Type B pancreatic cell (in vitro differentiated cells): ENCODE measurements at regions not wholly inside any gene's neighbourhood (a gene's known extent, or its start where the extent isn't known, plus 50 kb on each side); places are given as distances from the start of the nearest gene placed in this dataset.

Experiments used
- DNase-seq: peaks from one replicate; pipeline ENCODE4 v3.0.0; 2021; ENCODE audit warnings: mixed read lengths; ENCODE audit not compliant: unreplicated experiment; ENCODE audit errors: extremely low spot score
- H3K27ac Mint-ChIP-seq: 2 replicates; pipeline ENCODE4 v1.8.0; 2021; ENCODE audit warnings: mild to moderate bottlenecking, mixed read lengths
- H3K27me3 Mint-ChIP-seq: 2 replicates; pipeline ENCODE4 v1.8.0; 2021; ENCODE audit warnings: mixed read lengths
- H3K36me3 Mint-ChIP-seq: 2 replicates; pipeline ENCODE4 v1.8.0; 2021; ENCODE audit warnings: mixed read lengths
- H3K4me1 Mint-ChIP-seq: one replicate; pipeline ENCODE4 v1.8.0; 2021; ENCODE audit warnings: mixed read lengths; ENCODE audit not compliant: unreplicated experiment
- H3K4me3 Mint-ChIP-seq: 2 replicates; pipeline ENCODE4 v1.8.0; 2021; ENCODE audit warnings: mild to moderate bottlenecking, mixed read lengths
- H3K9me3 Mint-ChIP-seq: 2 replicates; pipeline ENCODE4 v1.8.0; 2021; ENCODE audit warnings: mixed read lengths
- TF ChIP-seq, protein P1 (sequence below): fragments of 200-600 bp; sonication (generic); conservative IDR thresholded peaks from 2 replicates; pipeline ENCODE4 v1.5.0; 2021; ENCODE audit warnings: antibody characterized with exemption, mild to moderate bottlenecking

GRCh38 chr20:4613184-4613583 is 73.1 kb upstream of the PRNP start:
- no peaks in the 10 kb centered on the region for H3K9me3 Mint-ChIP-seq
- H3K27ac Mint-ChIP-seq, result peak overlapping the region; percentile 53
- H3K36me3 Mint-ChIP-seq, result no peaks in the 10 kb centered on the region
- TF ChIP-seq, protein P1, sequence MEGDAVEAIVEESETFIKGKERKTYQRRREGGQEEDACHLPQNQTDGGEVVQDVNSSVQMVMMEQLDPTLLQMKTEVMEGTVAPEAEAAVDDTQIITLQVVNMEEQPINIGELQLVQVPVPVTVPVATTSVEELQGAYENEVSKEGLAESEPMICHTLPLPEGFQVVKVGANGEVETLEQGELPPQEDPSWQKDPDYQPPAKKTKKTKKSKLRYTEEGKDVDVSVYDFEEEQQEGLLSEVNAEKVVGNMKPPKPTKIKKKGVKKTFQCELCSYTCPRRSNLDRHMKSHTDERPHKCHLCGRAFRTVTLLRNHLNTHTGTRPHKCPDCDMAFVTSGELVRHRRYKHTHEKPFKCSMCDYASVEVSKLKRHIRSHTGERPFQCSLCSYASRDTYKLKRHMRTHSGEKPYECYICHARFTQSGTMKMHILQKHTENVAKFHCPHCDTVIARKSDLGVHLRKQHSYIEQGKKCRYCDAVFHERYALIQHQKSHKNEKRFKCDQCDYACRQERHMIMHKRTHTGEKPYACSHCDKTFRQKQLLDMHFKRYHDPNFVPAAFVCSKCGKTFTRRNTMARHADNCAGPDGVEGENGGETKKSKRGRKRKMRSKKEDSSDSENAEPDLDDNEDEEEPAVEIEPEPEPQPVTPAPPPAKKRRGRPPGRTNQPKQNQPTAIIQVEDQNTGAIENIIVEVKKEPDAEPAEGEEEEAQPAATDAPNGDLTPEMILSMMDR, result no peak
- no peak overlapping the region for H3K4me3 Mint-ChIP-seq
- peaks cover 8% of the 10 kb centered on the region for H3K27me3 Mint-ChIP-seq
- H3K4me1 Mint-ChIP-seq, result peaks cover 11% of the 10 kb centered on the region
- no peak for DNase-seq

DNA sequence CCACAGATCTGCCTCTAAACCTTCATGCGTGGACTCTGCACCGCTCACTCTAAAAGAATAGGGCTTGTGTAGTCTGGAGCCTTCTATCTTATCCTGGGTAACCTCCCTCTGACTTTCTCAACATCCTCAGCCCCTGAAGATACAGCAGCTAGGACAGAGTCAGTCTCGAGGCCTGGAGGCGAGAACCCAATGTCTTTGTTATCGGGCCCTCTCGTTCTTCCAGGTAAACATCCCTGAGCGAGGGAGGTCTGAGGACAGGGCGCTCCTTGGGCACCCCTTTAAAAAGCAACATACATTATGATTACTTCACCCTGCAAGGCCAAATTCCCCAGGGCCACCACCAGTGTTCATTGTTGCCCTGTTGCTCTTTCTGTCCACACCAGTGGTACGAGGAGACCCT is 75.4 kb upstream of the PRNP start:
- H3K36me3 Mint-ChIP-seq, result no peaks in the 10 kb centered on the region
- TF ChIP-seq, protein P1, result no peak
- H3K27me3 Mint-ChIP-seq, result peaks cover 18% of the 10 kb centered on the region

DNA sequence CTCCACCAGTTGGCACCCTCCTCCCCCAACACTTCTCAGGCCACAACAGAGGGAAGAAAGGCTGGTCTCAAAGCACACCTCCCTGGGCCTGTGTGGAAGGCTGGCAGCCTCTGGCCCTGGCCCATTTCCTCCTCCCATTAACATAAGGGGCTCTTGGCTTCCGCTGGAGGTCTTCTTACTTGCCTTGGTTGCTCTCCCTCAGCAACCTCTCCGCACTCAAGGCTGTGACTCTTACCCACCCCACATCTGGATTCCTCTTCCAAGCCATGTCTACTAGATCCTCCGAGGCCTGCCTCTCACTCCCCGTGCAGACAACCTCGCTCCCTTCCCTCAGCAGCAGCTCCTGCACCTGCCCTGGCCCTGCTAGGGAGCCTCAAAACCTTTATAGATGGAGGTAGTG is 76.7 kb upstream of the PRNP start:
- no peak for DNase-seq
- Mint-ChIP-seq H3K27ac (no peak overlapping the region), H3K9me3 (no peaks in the 10 kb centered on the region), H3K4me3 (no peak overlapping the region), H3K36me3 (no peaks in the 10 kb centered on the region), H3K4me1 (peaks cover 14% of the 10 kb centered on the region), H3K27me3 (peaks cover 27% of the 10 kb centered on the region)
- TF ChIP-seq, protein P1, result no peak

More for the DNA sequence above, 75.4 kb upstream of the PRNP start:
- Mint-ChIP-seq H3K27ac (no peak overlapping the region), H3K4me3 (no peak overlapping the region), H3K9me3 (no peaks in the 10 kb centered on the region), H3K4me1 (peaks cover 14% of the 10 kb centered on the region)
- DNase-seq, result no peak

DNA sequence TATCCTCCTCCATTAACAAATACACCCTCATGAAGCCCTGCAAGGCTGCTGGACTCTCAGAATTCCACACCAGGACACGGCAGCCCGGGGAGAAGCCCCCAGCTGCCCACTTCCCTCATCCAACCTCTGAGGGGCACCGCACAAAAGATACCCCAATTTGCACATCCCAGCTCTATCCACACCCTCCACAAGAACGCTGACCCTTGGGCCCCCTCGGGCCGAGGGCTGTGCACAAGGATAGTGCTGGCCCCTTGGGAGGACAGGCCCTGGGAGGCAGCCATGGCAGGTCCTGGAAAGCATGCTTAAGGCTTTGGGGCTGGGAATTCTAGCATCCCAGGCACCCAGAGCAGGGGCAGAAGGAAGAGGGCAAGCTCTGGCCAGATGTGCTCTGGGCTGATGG is 77.4 kb upstream of the PRNP start:
- H3K4me1 Mint-ChIP-seq, result peaks cover 9% of the 10 kb centered on the region
- DNase-seq, result no peak
- no peaks in the 10 kb centered on the region for H3K9me3 Mint-ChIP-seq
- H3K27ac Mint-ChIP-seq, result no peak overlapping the region
- no peaks in the 10 kb centered on the region for H3K36me3 Mint-ChIP-seq
- H3K4me3 Mint-ChIP-seq, result no peak overlapping the region
- TF ChIP-seq, protein P1, result no peak
- peaks cover 28% of the 10 kb centered on the region for H3K27me3 Mint-ChIP-seq

DNA sequence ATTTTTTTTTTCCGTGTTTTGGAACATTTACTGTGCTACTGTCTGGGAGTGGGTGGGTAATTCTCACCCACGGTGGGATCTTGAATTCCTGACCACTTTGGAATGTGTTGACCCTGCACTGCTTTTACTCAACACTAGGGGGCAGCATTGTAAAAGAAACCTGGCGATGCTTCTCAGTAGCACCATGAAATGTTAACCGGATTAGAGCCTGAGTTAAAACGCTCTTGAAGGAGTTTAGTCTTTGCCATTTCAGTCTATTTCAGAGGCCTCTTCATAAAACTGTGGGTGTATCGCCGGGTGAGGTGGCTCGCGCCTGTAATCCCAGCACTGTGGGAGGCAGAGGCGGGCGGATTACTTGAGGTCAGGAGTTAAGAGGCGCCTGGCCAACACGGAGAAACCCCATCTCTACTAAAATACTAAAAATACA is 79.0 kb upstream of the PRNP start:
- TF ChIP-seq, protein P1, result peak; percentile 98

DNA sequence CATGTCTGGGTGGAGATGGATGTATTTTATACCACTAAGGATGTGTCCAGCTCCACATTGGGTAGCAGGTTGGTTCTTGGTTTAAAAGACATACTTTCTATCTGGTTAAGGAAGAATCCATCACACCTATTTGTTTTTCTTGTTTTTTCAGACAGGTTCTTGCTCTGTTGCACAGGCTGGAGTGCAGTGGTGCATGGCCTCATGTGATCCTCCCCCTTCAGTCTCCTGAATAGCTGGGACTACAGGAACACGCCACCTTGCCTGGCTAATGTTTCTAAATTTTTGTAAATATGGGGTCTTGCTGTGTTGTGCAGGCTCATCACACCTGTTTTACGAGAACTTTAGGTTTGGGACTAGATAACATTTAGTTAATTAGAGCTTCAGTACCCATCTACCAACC is 80.2 kb upstream of the PRNP start:
- TF ChIP-seq, protein P1, result no peak
- no peaks in the 10 kb centered on the region for H3K9me3 Mint-ChIP-seq
- H3K27ac Mint-ChIP-seq, result no peak overlapping the region
- DNase-seq, result no peak
- H3K4me1 Mint-ChIP-seq, result peaks cover 4% of the 10 kb centered on the region
- peaks cover 38% of the 10 kb centered on the region for H3K27me3 Mint-ChIP-seq
- H3K4me3 Mint-ChIP-seq, result no peak overlapping the region
- no peaks in the 10 kb centered on the region for H3K36me3 Mint-ChIP-seq

More for the DNA sequence above, 79.0 kb upstream of the PRNP start:
- Mint-ChIP-seq H3K36me3 (no peaks in the 10 kb centered on the region), H3K27me3 (peaks cover 36% of the 10 kb centered on the region), H3K27ac (peak overlapping the region; percentile 7), H3K4me3 (no peak overlapping the region), H3K9me3 (no peaks in the 10 kb centered on the region), H3K4me1 (peaks cover 4% of the 10 kb centered on the region)
- DNase-seq, result no peak
